ENCODE measurements at regions not wholly inside any gene's neighbourhood (a gene's known extent, or its start where the extent isn't known, plus 50 kb on each side); places are given as distances from the start of the nearest gene placed in this dataset.

- DNase-seq (no peak), ATAC-seq (replicated peaks) (no peak)
- Mint-ChIP-seq H3K27ac (no peak overlapping the region), H3K4me3 (no peak overlapping the region), H3K4me1 (ENCODE audit: low read depth in 2 of 2) (no peaks in the 10 kb centered on the region), H3K9me3 (peaks cover 0 to 15% of the 10 kb centered on the region in 2 donors), H3K27me3 (no peaks in the 10 kb centered on the region), H3K36me3 (ENCODE audit: insufficient read depth) (no peaks in the 10 kb centered on the region)
These were observed 2362.2 kb upstream of the AGA start for GRCh38 chr4:179804440-179804839.

GRCh38 chr4:179817317-179817716 lies 2375.1 kb upstream of the AGA start:
- ATAC-seq (replicated peaks) (no peak), DNase-seq (no peak)
- Mint-ChIP-seq H3K4me1 (ENCODE audit: low read depth in 2 of 2) (no peaks in the 10 kb centered on the region), H3K9me3 (peaks cover 0 to 12% of the 10 kb centered on the region in 2 donors), H3K4me3 (no peak overlapping the region), H3K27me3 (no peaks in the 10 kb centered on the region), H3K36me3 (ENCODE audit: insufficient read depth) (no peaks in the 10 kb centered on the region), H3K27ac (no peak overlapping the region)

- DNase-seq: no peak
- Mint-ChIP-seq H3K36me3 (ENCODE audit: insufficient read depth) (no peaks in the 10 kb centered on the region), H3K4me3 (no peak overlapping the region), H3K4me1 (ENCODE audit: low read depth in 2 of 2) (no peaks in the 10 kb centered on the region), H3K27me3 (no peaks in the 10 kb centered on the region), H3K9me3 (peaks cover 1 to 13% of the 10 kb centered on the region in 2 donors), H3K27ac (no peak overlapping the region)
- no peak for ATAC-seq (replicated peaks)
These were observed 2381.1 kb upstream of the AGA start for GRCh38 chr4:179823342-179823741.

- H3K27ac Mint-ChIP-seq: no peak overlapping the region
- H3K4me3 Mint-ChIP-seq: no peak overlapping the region
- ATAC-seq (replicated peaks) (no peak), DNase-seq (no peak)
- H3K4me1 Mint-ChIP-seq (ENCODE audit: low read depth in 2 of 2): no peaks in the 10 kb centered on the region
- no peaks in the 10 kb centered on the region for H3K36me3 Mint-ChIP-seq (ENCODE audit: insufficient read depth)
- H3K9me3 Mint-ChIP-seq: peaks cover 7 to 9% of the 10 kb centered on the region in 2 donors
- H3K27me3 Mint-ChIP-seq: no peaks in the 10 kb centered on the region
These were observed 2389.0 kb upstream of the AGA start for GRCh38 chr4:179831274-179831673.

GRCh38 chr4:179836179-179837075 lies 2394.2 kb upstream of the AGA start:
- H3K4me1 Mint-ChIP-seq (ENCODE audit: low read depth in 2 of 2): no peaks in the 10 kb centered on the region
- no peak for DNase-seq

GRCh38 chr4:179843370-179843769 lies 2399.8 kb upstream of the TENM3 start:
- ATAC-seq (replicated peaks): no peak
- H3K9me3 Mint-ChIP-seq: peaks cover 5 to 15% of the 10 kb centered on the region in 2 donors
- no peak overlapping the region for H3K27ac Mint-ChIP-seq
- no peaks in the 10 kb centered on the region for H3K27me3 Mint-ChIP-seq
- no peak overlapping the region for H3K4me3 Mint-ChIP-seq
- H3K36me3 Mint-ChIP-seq (ENCODE audit: insufficient read depth): no peaks in the 10 kb centered on the region
- DNase-seq: no peak
- H3K4me1 Mint-ChIP-seq (ENCODE audit: low read depth in 2 of 2): no peaks in the 10 kb centered on the region

More at GRCh38 chr4:179836179-179837075, 2394.2 kb upstream of the AGA start:
- no peak for ATAC-seq (replicated peaks)
- H3K27ac Mint-ChIP-seq: no peak overlapping the region
- no peaks in the 10 kb centered on the region for H3K27me3 Mint-ChIP-seq
- peaks cover 9 to 30% of the 10 kb centered on the region in 2 donors for H3K9me3 Mint-ChIP-seq
- H3K36me3 Mint-ChIP-seq (ENCODE audit: insufficient read depth): no peaks in the 10 kb centered on the region
- H3K4me3 Mint-ChIP-seq: no peak overlapping the region

- Mint-ChIP-seq H3K27ac (no peak overlapping the region), H3K4me3 (no peak overlapping the region), H3K4me1 (ENCODE audit: low read depth in 2 of 2) (no peaks in the 10 kb centered on the region), H3K27me3 (no peaks in the 10 kb centered on the region), H3K9me3 (peaks cover 8 to 10% of the 10 kb centered on the region in 2 donors), H3K36me3 (ENCODE audit: insufficient read depth) (no peaks in the 10 kb centered on the region)
- ATAC-seq (replicated peaks) (no peak), DNase-seq (no peak)
These were observed 2387.7 kb upstream of the TENM3 start for GRCh38 chr4:179855469-179855868.

- H3K4me3 Mint-ChIP-seq: no peak overlapping the region
- H3K9me3 Mint-ChIP-seq: peaks cover 7 to 8% of the 10 kb centered on the region in 2 donors
- no peaks in the 10 kb centered on the region for H3K36me3 Mint-ChIP-seq (ENCODE audit: insufficient read depth)
- no peaks in the 10 kb centered on the region for H3K4me1 Mint-ChIP-seq (ENCODE audit: low read depth in 2 of 2)
- H3K27ac Mint-ChIP-seq: no peak overlapping the region
- no peaks in the 10 kb centered on the region for H3K27me3 Mint-ChIP-seq
- DNase-seq: no peak
- no peak for ATAC-seq (replicated peaks)
These were observed 2385.0 kb upstream of the TENM3 start for GRCh38 chr4:179858221-179858620.

- Mint-ChIP-seq H3K27me3 (no peaks in the 10 kb centered on the region), H3K4me3 (no peak overlapping the region), H3K9me3 (peaks cover 6 to 8% of the 10 kb centered on the region in 2 donors), H3K4me1 (ENCODE audit: low read depth in 2 of 2) (no peaks in the 10 kb centered on the region), H3K36me3 (ENCODE audit: insufficient read depth) (no peaks in the 10 kb centered on the region), H3K27ac (no peak overlapping the region)
- no peak for ATAC-seq (replicated peaks)
- no peak for DNase-seq
These were observed 2375.8 kb upstream of the TENM3 start for GRCh38 chr4:179867300-179867878.

GRCh38 chr4:179871726-179872125 lies 2371.5 kb upstream of the TENM3 start:
- no peak for DNase-seq
- no peaks in the 10 kb centered on the region for H3K4me1 Mint-ChIP-seq (ENCODE audit: low read depth in 2 of 2)
- H3K9me3 Mint-ChIP-seq: peaks cover 1 to 11% of the 10 kb centered on the region in 2 donors
- H3K27me3 Mint-ChIP-seq: no peaks in the 10 kb centered on the region
- no peak overlapping the region for H3K27ac Mint-ChIP-seq
- no peak overlapping the region for H3K4me3 Mint-ChIP-seq
- no peak for ATAC-seq (replicated peaks)
- H3K36me3 Mint-ChIP-seq (ENCODE audit: insufficient read depth): no peaks in the 10 kb centered on the region

- no peaks in the 10 kb centered on the region for H3K36me3 Mint-ChIP-seq (ENCODE audit: insufficient read depth)
- peaks cover 6 to 10% of the 10 kb centered on the region in 2 donors for H3K9me3 Mint-ChIP-seq
- H3K27ac Mint-ChIP-seq: no peak overlapping the region
- no peaks in the 10 kb centered on the region for H3K27me3 Mint-ChIP-seq
- DNase-seq: no peak
- ATAC-seq (replicated peaks): no peak
- H3K4me3 Mint-ChIP-seq: no peak overlapping the region
- no peaks in the 10 kb centered on the region for H3K4me1 Mint-ChIP-seq (ENCODE audit: low read depth in 2 of 2)
These were observed 2370.4 kb upstream of the TENM3 start for GRCh38 chr4:179872755-179873154.

- no peaks in the 10 kb centered on the region for H3K27me3 Mint-ChIP-seq
- H3K27ac Mint-ChIP-seq: no peak overlapping the region
- no peak for ATAC-seq (replicated peaks)
- H3K4me3 Mint-ChIP-seq: no peak overlapping the region
- no peak for DNase-seq
- no peaks in the 10 kb centered on the region for H3K36me3 Mint-ChIP-seq (ENCODE audit: insufficient read depth)
- H3K9me3 Mint-ChIP-seq: peaks cover 9 to 19% of the 10 kb centered on the region in 2 donors
- H3K4me1 Mint-ChIP-seq (ENCODE audit: low read depth in 2 of 2): no peaks in the 10 kb centered on the region
These were observed 2362.4 kb upstream of the TENM3 start for GRCh38 chr4:179880756-179881155.

GRCh38 chr4:179894066-179894778 lies 2349.0 kb upstream of the TENM3 start:
- H3K27ac Mint-ChIP-seq: no peak overlapping the region
- H3K36me3 Mint-ChIP-seq (ENCODE audit: insufficient read depth): no peaks in the 10 kb centered on the region
- H3K4me3 Mint-ChIP-seq: no peak overlapping the region
- H3K4me1 Mint-ChIP-seq (ENCODE audit: low read depth in 2 of 2): no peaks in the 10 kb centered on the region
- no peaks in the 10 kb centered on the region for H3K27me3 Mint-ChIP-seq
- ATAC-seq (replicated peaks) (no peak), DNase-seq (no peak)
- H3K9me3 Mint-ChIP-seq: peaks cover 8 to 15% of the 10 kb centered on the region in 2 donors

Measured in effector memory CD8-positive, alpha-beta T cell (primary cell).